Suppressor macrophage (primary cell): ENCODE measurements at regions not wholly inside any gene's neighbourhood (a gene's known extent, or its start where the extent isn't known, plus 50 kb on each side); places are given as distances from the start of the nearest gene placed in this dataset.

Experiments used
- DNase-seq, 4 experiments: peaks; one replicate each; pipeline ENCODE4 v3.0.0-alpha.2; 2020 to 2022

DNA sequence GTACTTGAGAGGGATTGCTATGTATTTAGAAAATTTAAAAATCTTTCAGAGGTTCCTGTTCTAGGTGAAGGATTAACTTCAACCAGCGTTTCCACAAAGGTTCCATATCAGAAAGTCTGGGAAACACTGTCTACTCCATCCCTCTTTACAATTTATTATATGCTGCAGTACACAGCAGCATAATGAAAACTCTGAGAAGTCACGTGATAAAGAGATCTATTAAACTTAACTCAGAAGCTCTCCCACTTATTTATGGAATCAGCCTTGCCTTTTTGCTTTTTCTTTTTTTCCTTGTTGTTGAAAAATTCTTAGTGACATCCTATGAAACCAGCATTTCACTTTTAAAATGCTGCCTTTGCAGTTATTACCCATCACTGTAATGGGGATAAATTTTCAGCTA, 186.2 kb downstream of the ACER2 start:
- DNase-seq, result no peak

DNA sequence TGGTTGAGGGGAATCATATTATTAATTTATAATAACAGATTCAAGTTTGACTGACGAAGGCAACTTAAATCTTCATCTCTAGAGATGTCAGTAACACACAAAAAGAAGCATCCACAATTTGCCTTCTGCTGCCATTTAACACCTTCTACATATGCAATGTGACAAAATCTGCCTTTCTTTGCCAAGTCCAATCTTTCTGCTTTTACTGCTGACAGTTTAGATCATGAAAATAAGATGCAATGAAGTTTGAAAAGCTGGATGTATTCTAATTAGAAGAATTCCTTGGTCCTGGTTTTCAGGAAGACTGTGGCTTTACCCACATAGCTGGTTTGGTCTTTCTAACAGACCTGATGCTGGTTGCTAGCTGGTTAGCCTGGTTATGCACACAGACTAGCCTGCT, 178.9 kb downstream of the ACER2 start:
- no peak for DNase-seq

DNA sequence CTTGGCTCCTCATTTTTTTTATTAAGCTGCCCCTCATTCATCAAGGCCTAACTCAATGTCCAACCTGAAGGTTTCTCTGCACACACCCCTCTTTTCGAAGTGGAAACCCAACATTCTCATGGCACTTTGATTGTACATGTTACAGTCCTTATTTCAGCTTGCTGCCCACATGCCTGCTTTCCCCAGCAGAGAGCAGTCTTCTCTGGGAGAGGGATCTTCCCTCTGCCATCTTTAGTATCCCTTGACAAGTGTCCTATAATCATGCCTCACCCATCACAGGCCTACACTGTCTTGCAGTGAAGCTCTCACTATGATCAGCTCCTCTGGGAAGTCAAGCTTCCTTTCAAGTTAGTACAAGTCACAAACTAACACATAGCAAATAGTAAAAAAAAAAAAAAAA, 175.1 kb downstream of the ACER2 start:
- peak in 3 of 4 experiments; percentile 9 to 20 (median 13) for DNase-seq

DNA sequence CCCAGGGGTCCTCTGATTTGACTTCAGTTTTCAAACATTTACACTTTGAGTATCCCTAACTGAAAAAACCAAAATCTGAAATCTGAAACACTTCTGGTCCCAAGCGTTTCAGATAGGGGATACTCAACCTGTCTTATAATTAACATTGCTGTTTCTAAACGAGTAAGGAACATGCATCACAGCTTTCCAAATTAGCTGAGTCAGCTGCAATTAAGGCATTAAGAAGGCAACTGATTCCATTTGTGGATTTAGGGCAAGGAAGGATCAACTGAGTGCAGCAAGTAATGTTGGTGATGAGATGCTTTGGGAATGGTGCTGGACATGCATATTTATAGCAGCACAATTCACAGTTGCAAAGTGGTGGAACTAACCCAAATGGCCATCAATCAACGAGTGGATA, 168.6 kb downstream of the ACER2 start:
- no peak for DNase-seq

DNA sequence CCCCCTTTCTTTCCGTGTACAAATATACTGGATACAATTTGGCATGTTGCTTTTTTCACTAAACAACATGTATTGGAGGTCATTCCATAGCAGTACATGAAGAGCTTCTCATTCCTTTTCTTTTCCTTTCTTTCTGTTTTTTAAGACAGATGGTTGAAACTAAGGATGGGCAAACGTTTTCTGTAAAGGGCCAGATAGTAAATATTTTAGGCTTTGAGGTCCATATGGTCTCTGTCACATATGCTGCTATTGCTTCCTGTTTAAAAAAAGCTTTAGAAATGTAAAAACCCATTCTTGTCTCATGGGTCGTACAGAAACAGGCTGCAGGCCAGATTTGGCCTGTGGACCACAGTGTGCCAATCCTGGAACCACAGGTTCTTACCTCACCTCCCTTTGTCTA, 160.1 kb downstream of the ACER2 start:
- no peak for DNase-seq

DNA sequence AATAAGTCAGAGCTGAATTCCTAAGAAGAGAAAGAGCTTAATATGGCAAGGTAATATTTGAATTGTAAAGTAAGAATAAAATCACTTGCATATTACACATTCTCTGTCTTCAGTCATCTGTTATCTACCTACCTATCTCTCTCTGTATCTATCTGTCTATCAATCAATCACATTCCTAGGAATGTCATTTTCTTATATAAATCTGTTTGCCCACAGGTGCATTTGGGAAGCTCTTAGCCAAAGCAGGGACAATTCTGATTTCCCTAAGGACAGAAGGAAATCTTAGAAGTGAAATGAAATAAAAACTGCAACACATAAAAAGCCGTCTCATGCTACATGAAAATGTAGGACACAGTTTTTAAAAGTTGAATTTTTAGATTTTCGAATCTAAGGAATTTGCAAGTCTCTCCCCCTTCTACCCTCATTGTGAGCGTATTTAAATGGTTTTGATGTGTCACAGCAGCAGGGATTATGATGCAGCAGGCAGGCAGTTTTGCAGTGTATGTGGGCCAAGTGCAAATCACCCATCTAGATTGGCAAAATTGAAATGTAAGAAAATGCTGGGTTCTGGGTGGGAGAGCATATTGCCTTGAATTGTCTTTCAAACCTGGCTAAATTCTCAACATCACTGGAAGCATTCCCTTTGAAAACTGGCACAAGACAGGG, 155.7 kb downstream of the ACER2 start:
- DNase-seq, result no peak

DNA sequence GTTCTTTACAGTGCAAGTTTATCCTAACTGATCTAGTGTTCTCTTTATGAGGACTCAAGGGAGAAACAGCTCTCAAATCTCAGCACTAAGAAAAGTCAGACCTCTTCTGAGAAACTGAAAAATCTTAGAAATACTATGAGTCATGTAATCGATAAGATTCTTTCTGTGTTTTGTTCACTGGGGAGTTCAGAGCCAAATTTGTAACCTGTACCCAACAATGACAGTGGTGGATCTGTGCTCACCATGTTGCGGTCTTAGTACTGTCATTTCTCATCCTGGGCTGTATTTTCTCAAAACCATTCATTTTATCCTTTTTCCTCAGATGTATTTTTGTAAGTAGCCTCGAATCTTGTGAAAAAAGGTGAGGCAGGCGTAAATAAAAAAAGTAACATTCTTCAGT, 146.4 kb downstream of the ACER2 start:
- no peak for DNase-seq

DNA sequence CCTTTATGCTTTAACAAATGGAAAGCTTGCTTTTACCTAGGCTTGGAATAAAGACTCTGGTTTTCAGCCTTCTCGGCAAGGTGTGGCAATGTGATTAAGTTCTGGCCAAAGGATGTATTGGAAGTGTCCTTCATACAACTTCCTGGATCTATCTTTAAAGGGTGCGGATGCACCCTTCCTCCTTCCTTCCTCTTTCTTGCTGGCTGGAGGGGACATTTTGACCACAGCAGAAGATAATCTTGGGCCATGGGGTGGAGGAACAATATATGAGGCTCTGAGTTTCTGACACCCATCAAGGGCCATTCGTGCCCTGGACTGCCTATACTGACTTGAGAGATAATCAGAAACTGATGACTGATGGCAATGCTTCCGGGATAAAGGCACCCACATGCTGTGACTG, 145.7 kb downstream of the ACER2 start:
- no peak for DNase-seq

DNA sequence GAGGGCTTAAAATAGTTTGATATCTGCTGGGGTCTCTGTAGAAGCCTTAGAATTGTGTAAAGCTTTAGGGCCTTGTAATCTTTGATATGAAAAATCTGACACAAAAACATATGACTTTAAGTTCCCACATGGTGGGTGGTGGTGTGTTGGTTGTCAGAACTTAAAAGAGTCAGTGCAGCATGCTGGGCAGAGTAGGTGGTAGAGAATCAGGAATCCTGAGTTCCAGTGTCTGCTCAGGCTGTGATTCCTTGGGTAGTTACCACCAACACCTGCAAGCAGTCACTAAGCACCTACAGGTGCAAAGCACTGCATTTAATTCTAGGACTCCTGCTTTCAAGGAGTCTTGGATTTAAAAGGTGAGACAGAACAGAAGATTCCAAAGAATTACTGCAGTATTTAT, 144.6 kb downstream of the ACER2 start:
- no peak for DNase-seq

DNA sequence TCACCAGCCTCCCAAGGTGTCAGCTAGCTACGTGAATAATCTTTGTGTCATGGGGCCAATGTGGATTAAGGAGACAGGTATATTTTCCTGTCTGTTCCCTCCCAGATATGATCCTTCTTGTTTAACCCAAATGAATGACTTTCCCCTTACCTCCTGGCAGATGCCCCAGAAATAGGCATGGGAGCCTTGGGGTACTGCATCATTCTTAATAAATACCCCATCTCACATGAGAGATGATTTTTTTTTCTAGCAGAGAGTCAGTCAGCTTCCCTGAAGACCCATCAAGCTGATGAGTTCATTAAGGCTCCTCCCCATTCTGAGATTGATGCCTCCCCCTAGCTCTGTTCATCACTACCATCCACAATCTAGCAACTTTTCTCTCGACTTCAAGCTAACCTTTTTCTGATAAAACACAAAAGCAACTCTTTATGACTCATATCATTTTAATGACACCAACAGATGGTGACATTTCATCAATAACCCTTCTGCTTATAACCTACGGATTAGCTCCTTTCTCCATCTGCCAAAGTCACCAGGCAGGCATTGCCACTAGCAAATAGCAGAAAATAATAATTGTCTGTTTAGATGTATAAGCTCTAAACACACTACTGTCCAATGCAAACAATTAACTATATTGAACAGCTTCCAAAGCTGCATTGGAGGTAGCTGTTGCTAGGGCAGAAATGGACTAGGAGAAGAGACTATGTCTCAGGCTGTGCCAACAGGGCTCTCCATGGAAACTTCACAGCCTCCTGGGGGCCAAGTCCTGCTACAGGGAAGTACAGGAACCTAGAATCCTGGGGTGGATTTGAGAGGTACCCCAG, 143.7 kb downstream of the ACER2 start:
- DNase-seq, result no peak

DNA sequence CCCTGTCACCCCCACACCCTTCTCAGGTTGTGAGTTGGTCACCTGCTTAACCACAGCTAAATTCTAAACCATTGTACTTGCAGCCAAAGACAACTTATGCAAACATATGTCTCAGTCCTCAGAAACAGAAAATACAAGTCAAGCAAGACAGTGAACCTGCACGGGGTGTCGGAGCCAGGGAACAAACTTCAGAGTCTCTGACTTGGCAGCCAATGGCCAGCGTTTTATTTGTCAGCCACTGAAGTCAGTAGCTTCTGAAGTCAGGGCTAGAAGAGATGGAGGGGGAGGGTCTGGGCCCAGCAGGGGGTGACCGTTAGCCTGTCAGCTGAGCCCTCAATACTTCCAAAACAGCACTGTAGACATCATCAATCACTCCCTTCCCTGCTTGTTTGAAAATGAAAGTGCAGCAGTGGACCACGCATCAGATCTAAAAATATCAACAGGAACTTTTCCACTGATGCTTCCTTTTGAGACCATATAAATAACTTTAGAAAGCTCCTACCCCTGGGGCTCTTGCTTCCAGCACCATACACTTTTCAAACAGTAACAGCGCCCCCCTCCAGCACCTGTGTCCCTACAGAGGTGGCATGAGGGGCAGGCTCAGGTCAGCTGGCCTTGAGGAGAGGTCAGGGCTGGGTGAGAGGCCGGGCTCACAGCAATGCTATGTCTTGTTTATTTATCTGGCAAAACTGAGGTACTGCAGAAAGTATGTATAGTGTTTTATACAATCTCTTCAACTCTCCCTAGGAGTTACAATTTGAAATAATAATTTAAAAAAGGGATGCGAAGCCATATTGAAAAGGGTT, 142.5 kb downstream of the ACER2 start:
- DNase-seq, result peak in 1 of 4 experiments; percentile 2

DNA sequence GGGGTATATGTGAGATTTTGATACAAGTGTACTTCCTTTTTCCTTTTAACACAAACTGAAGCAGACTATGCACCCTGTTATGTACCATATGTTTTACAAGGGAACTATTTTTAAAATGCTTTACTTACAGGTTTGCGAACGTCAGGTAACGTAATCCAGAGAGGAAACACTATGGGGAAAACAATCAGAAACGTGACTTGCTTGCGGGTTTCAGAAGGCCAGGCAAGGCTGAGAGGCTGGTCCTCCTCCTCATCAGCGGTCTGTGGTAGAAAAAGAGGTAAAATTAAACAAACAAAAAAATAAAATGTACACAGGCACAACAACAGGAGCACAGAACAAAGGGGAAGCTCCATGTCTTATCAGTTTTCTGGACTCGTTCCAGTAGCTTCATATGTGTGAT, 141.2 kb downstream of the ACER2 start:
- DNase-seq, result no peak

DNA sequence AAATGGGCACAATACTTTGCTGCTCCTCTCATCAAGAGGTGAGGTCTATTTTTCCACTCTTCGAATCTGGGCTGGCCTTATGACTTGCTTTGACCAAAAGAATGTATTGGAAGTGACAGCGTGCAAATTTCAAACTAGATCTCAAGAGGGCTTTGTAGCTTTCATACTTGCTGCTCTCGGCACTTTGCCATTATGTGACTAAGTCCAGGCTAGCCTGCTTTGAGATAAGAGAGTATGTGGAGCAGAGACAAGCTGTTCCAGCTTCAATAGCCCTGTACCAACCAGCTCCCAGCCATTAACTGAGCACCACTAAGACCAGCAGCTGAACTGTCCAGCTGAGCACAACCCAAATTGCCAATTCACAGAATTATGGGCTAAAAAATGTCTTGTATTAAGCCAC, 124.6 kb downstream of the ACER2 start:
- no peak for DNase-seq

DNA sequence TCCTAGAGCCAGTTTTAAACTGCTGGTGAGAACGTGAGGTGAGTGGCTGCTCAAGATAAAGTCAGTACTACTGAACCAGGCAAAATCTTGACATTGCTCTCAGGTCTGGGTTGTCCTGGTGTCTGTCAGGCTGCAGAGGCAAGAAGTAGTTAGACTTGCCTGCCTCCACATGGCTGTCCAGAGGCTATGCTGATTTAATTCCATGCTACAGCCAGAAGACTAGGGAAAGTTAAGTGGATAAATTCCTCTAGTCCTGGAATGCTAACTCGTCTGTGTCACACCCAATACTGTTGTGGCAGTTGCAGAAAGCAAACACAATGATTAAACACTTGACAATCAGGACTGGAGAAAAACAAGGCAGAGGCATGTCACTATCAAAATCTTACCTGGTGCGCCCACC, 118.9 kb downstream of the ACER2 start:
- no peak for DNase-seq

DNA sequence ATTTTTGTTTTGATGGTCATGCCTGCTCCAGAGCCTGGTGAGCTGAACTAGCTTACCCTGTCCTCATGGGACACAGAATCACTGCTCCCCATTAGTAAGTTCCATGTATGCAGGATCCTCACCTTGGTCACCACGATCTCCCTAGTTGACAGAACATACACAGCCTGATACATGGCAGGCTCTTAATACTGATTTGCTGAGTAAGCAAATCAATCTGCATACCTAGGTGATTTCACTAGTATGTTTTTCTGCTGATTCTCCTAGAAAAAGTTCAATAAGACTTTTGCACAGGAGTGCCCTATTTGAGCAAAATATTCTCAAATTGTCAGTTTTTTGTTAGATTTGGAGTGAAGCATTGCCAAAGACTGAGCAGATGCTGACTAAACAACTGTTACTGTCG, 113.7 kb downstream of the ACER2 start:
- no peak for DNase-seq

DNA sequence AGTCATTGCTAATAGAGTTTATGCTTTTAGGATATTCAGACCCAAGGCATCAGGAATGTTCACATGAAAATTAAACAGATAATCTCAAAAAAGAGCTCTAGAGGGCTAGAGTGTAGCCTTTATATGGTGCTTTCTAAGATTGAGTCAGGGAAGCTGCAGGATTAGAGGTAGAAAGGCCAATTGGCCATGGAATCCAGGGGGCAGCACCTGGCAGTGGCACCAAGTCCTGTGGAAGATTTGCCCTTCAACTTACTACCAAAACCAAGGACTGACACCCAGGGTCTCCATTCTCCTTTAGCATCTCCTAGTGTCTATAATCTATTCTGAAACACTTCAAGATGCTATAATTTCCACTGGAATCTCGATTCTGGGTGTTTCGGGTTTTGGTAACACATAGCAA, 112.4 kb downstream of the ACER2 start:
- no peak for DNase-seq

DNA sequence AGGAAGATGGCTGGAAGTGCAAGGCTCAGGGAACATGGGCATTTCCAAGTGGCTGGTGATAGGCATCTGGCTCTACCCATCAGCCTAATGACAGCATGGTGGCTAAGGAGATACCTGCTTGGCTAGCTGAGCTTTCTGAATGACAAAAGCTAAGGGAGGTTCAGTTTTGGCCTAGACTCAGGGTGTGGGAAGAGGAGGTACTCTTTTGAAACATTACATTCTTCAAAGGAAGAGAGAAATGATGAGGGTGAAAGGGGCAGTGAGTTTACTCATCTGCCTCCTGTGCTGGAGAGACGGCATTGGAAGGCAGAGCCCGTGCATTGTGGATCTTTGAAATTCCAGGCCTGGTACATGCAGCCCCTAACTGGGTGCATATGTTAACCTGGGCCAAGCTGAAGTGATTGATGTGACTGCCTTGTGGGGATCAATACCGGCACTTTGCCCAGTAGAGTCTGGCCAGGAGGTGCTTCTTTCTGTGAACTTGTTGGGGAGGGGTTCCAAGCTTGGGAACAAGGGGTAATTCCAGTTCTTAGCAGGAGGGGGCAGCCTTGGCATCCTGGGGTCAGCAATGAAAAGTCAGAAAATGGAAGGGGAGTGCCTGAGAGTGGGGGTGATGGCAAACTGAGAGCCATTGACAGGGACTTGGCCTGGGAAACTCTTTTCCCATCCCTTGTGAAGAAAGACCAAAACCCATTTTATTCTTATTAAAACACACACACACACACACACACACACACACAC, 108.6 kb downstream of the ACER2 start:
- peak in 3 of 4 experiments; percentile 18 to 45 (median 40) for DNase-seq

DNA sequence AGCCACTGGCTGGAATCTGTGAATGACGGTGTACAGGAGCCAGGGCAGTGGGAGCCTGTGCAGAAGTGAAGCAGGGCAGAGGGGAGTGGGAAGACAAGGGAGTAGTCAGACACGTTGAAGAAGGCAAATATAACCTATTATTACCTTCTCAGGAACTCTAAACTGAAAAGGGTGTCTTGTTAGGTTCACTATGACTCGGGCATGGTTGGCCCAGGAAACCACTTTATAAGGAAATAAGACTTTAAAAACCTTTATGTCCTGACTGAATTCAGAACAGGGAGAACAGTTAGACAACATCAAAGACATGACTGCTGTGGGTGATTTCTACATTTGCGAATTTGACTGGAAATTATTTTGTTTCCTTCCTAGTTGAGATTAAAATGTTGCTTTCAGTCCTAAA, 107.5 kb downstream of the ACER2 start:
- DNase-seq, result no peak

DNA sequence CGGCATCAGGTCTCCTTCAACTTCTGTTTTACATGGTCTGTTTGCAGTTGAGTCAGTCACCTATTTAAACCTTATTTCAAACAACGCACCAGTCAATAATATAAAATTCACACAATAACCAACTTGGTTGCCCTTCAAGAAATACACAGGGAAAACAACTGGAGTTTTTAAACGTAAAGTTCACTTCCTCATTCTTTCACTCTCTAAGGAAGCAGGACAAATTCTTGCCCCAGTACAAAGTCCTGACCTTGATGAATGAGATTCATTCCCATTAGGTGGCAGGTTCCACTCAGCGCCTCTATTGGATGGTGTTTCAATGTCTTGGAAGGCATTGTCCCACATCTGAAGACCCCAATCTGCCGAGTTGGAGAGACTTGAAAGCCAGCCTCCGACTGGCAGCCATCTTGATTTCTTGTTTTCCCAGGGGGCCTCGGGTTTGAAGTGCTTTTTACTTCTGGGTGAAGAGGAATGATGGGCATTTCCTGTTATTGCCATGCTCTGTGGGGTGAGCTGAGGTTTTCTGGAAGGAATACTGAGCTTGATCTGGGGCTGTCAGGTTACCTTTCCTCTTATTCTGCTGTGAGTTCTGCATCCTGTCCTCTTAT, 105.0 kb downstream of the ACER2 start:
- DNase-seq, result peak in 1 of 4 experiments; percentile 2

DNA sequence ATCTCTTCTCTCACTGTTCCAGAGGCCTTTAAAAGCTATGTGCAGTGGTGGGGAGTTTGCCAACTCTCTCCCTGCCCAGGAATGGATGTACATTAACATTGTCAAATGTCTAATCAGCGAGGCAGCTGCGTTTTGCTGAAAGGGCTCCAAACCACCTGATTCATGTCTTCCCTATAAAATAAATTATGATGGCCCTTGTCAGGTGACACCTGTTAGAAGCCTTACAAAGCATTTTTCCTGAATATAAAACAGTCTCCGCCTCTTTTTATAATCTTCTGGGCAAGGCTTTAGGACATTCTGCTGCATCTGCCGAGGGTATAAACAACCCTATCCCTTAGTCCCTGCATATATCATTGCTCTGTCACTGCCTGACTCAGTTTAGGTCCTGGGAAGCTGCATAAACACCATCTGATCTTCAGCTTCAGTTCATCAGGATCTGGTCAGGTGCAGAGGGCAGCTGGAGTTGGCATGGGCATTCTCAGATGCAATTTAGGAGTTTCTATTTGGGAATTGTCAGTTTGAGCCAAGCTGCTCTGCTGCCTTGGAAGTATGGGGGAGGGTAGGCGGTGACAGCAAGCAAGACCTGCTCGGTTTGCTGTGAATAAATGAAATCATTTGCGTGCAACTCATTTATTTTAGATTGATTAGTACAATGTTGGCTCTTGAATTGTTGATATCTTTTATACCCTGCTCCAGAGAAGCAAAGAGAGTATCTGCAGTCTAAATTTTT, 103.5 kb downstream of the ACER2 start:
- DNase-seq, result no peak

DNA sequence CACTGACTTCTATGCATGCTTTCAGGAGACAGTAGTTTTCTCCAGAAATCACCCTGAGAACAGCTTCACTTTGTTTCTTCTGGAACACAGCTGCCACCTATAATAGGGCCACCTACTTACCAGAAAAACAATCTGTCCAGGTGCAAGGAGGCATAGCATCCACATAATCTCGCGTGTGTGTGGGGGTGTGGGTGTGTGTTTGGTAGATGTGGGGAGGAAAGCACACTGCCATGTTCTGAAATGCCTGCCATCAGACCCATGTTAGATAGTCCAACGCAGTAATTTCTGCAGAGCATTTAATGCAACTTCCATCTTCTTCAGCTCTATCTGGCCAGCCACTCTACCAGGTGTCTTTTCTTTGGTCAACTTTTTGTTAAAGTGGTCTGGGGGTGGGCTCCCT, 102.9 kb downstream of the ACER2 start:
- no peak for DNase-seq

DNA sequence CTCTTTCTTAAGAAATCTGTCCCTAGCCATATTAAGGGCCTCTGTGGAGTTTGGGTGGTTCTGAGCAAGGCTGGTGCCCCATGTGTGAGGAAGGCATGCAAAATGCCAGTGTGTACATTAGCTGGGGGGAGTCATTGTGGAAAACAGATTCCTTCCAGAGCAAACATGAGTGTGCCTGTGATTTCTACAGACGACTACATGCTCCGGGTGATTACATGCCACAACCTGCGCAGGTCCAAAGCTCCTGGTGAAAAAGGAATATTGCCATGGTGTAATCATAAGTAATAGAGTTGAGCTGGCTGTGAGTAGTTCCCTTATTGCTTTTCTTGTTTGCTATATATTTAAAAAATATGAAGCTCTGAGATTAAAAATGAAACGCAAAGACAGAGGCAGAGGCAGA, 102.1 kb downstream of the ACER2 start:
- DNase-seq, result no peak
